OCI-LY1 (cell line): ENCODE measurements at regions not wholly inside any gene's neighbourhood (a gene's known extent, or its start where the extent isn't known, plus 50 kb on each side); places are given as distances from the start of the nearest gene placed in this dataset.

Experiments
- EZH2 ChIP-seq: fragments of 200-600 bp; sonication (generic), shearing (Covaris generic); IDR thresholded peaks from 2 replicates; pipeline ENCODE4 v1.8.0; 2017; ENCODE audit warnings: borderline replicate concordance, mixed run types, mild to moderate bottlenecking, antibody characterized with exemption, low read length, moderate library complexity, mixed read lengths
- TF ChIP-seq, protein P1 (sequence below): fragments of 200-600 bp; sonication (generic), shearing (Covaris generic); IDR thresholded peaks from 2 replicates; pipeline ENCODE4 v1.5.1; 2017; ENCODE audit warnings: mild to moderate bottlenecking, antibody characterized with exemption, low read length, moderate library complexity, mixed read lengths

- TF ChIP-seq, protein P1, sequence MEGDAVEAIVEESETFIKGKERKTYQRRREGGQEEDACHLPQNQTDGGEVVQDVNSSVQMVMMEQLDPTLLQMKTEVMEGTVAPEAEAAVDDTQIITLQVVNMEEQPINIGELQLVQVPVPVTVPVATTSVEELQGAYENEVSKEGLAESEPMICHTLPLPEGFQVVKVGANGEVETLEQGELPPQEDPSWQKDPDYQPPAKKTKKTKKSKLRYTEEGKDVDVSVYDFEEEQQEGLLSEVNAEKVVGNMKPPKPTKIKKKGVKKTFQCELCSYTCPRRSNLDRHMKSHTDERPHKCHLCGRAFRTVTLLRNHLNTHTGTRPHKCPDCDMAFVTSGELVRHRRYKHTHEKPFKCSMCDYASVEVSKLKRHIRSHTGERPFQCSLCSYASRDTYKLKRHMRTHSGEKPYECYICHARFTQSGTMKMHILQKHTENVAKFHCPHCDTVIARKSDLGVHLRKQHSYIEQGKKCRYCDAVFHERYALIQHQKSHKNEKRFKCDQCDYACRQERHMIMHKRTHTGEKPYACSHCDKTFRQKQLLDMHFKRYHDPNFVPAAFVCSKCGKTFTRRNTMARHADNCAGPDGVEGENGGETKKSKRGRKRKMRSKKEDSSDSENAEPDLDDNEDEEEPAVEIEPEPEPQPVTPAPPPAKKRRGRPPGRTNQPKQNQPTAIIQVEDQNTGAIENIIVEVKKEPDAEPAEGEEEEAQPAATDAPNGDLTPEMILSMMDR = no peak
- no peak for TF ChIP-seq EZH2
Measured at GRCh38 chr5:61706751-61707150, 374.7 kb downstream of the ZSWIM6 start.
